ENCODE measurements at regions not wholly inside any gene's neighbourhood (a gene's known extent, or its start where the extent isn't known, plus 50 kb on each side); places are given as distances from the start of the nearest gene placed in this dataset.

DNA sequence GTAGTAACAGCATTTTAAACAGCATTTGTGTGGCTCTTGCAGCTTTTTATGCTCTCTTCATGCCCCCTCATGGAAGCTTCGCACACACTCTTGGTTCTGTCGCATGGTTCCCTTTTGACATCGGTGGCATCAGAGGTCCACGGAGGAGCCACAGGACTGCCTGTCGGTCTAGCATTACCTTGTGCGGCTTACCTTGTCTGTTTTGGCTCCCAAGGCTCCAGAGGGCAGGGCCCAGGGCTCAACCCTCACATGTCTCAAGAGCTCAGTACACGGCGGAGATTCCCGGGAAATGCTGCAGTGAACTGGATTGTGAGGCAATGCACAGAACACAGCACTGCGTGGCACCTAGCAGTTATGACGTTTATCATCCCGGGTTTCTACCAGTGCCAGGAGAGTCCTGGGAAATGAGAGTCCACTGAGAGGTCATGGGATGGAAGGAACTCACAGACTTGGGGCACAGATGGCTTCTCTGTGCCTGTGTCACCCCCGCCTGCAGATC lies 1015.8 kb downstream of the TBC1D22A start:
- H3K9me3 ChIP-seq = no peaks in the 10 kb centered on the region
- intact Hi-C loops (cut with DNase I) = no loop called here
- H3K27me3 ChIP-seq = peaks cover 0 to 32% of the 10 kb centered on the region in 2 donors
- ATAC-seq (no peak), DNase-seq (no peak)
- no peaks in the 10 kb centered on the region for H3K4me1 ChIP-seq
- no peak overlapping the region for H3K27ac ChIP-seq
- TF ChIP-seq, protein P1, sequence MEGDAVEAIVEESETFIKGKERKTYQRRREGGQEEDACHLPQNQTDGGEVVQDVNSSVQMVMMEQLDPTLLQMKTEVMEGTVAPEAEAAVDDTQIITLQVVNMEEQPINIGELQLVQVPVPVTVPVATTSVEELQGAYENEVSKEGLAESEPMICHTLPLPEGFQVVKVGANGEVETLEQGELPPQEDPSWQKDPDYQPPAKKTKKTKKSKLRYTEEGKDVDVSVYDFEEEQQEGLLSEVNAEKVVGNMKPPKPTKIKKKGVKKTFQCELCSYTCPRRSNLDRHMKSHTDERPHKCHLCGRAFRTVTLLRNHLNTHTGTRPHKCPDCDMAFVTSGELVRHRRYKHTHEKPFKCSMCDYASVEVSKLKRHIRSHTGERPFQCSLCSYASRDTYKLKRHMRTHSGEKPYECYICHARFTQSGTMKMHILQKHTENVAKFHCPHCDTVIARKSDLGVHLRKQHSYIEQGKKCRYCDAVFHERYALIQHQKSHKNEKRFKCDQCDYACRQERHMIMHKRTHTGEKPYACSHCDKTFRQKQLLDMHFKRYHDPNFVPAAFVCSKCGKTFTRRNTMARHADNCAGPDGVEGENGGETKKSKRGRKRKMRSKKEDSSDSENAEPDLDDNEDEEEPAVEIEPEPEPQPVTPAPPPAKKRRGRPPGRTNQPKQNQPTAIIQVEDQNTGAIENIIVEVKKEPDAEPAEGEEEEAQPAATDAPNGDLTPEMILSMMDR (IDR thresholded peaks at IDR 0.05) = no peak
- H3K4me3 ChIP-seq = no peak overlapping the region
- H3K36me3 ChIP-seq = no peaks in the 10 kb centered on the region

DNA sequence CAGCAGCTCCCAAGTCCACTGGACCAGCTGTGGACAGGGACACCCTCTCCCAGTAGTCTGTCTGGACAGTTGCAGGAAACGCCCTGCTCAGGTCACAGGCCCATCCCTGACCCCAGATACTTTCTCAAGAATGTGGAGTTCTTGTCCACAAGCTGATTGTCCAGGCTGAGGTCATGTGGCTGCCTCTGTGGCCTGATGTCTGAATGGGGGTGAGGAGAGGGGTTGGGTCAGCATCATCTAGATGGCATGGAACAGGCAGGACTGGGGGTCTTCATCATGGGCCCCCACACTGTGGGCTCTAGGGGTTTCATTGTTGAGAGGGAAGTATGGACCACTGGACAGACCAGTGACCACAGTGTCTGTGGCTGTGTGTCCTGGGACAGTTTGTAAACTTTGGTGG lies 1015.0 kb downstream of the TBC1D22A start:
- no peaks in the 10 kb centered on the region for H3K9me3 ChIP-seq
- peaks cover 0 to 24% of the 10 kb centered on the region in 2 donors for H3K27me3 ChIP-seq
- DNase-seq = no peak
- no peak for ATAC-seq
- no peak overlapping the region for H3K27ac ChIP-seq
- H3K36me3 ChIP-seq = no peaks in the 10 kb centered on the region
- TF ChIP-seq, protein P1 (IDR thresholded peaks at IDR 0.05) = no peak
- H3K4me1 ChIP-seq = no peaks in the 10 kb centered on the region
- intact Hi-C loops (cut with DNase I) = no loop called here
- no peak overlapping the region for H3K4me3 ChIP-seq

DNA sequence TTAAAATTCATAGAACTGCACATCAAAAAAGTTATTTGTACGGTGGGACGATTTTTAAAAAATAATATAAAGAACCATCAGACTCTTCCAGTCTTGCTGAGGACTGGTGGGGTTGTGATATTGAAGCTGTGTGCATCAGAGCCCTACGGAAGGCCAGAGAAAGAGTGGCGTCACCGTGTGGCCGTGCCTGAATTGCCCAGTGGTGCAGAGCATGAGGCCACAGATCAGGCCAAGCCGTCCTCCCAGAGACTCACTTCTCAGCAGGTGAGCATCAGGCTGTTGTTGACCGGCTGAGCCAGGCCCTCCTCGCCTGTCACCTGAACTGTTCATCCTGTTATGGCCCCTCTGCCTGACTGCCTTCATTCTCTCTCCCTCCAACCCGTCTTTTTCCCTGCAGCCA lies 1013.9 kb downstream of the TBC1D22A start:
- Histone ChIP-seq H3K9me3 (no peaks in the 10 kb centered on the region), H3K27me3 (peaks cover 0 to 18% of the 10 kb centered on the region in 2 donors), H3K27ac (no peak overlapping the region), H3K4me1 (no peaks in the 10 kb centered on the region), H3K36me3 (no peaks in the 10 kb centered on the region), H3K4me3 (no peak overlapping the region)
- ATAC-seq = no peak
- TF ChIP-seq, protein P1 (IDR thresholded peaks at IDR 0.05) = no peak
- intact Hi-C loops (cut with DNase I) = no loop called here
- DNase-seq = no peak

DNA sequence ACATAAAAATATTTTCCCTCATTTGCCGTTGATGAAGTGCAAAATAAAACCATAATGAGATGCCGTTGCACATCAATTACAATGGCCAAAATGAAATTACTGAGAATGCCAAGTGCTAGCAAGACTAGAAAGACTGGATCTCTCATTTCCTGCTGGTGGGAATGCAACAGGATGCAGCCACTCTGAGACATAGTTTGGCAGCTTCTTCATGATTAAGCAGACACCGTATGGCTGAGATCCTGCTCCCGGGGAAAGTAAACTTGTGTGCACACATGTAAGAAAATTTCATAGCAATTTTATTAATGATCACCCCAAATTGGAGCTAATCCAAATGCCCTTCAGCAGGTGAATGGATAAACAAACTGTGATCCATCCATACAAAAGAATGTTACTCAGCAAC lies 1013.2 kb downstream of the TBC1D22A start:
- DNase-seq (peak in 1 of 4 donors; percentile 3), ATAC-seq (no peak)
- H3K36me3 ChIP-seq = no peaks in the 10 kb centered on the region
- peaks cover 0 to 12% of the 10 kb centered on the region in 2 donors for H3K27me3 ChIP-seq
- H3K9me3 ChIP-seq = no peaks in the 10 kb centered on the region
- no peak overlapping the region for H3K27ac ChIP-seq
- TF ChIP-seq, protein P1 (IDR thresholded peaks at IDR 0.05) = no peak
- no peaks in the 10 kb centered on the region for H3K4me1 ChIP-seq
- intact Hi-C loops (cut with DNase I) = no loop called here
- H3K4me3 ChIP-seq = no peak overlapping the region

DNA sequence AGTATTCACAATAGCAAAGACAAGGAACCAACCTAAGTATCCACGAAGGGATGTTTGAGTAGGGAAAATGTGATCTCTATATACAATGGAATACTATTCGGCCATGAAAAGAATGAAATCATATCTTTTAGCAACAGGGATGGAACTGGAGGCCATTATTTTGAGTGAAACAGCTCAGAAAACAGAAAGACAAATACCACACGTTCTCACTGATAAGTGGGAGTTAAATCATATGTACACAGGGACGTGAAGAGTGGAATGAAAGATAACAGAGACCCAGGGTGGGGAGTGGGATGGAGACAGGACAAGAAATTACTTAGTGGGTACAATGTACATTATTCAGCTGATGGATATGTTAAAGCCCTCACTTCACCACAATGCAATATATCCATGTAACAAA lies 1012.7 kb downstream of the TBC1D22A start:
- peaks cover 0 to 10% of the 10 kb centered on the region in 2 donors for H3K27me3 ChIP-seq

More for the DNA sequence above, 1012.7 kb downstream of the TBC1D22A start:
- Histone ChIP-seq H3K27ac (no peak overlapping the region), H3K4me1 (no peaks in the 10 kb centered on the region), H3K4me3 (no peak overlapping the region), H3K36me3 (no peaks in the 10 kb centered on the region), H3K9me3 (no peaks in the 10 kb centered on the region)
- intact Hi-C loops (cut with DNase I) = no loop called here
- TF ChIP-seq, protein P1 (IDR thresholded peaks at IDR 0.05) = no peak
- ATAC-seq (no peak), DNase-seq (no peak)

All from left lung (tissue), 4 donors.